ENCODE measurements at regions not wholly inside any gene's neighbourhood (a gene's known extent, or its start where the extent isn't known, plus 50 kb on each side); places are given as distances from the start of the nearest gene placed in this dataset. TPM values are rescaled to one million over a fixed set of nuclear protein-coding genes. Genes with fewer than 3 reads are reported as not detected.
"Not testable (repeated sequence)": the region's sequence is repeated elsewhere in the genome, so short reads cannot be mapped to it uniquely, and the experiment has no call there.

DNA sequence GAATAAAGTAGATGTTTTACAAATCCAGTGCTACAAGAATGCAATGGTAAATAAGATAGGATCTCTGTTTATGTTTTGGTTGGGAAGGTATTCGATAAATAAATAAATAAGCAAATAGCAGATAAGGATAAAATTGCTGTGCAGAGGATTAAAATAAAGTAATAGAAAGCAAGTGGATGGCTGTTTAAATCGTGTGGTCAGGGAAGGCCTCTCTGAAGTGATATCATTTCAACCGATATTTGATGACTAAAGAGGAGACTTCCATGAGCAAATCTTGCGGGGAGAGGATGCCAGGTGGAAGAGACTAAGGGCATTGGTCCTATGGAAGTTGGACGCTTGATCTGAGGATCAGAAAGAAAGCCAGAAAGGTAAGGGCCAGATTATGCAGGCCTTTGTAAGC is 92.0 kb upstream of the CCN2 start:
- no peak for DNase-seq

DNA sequence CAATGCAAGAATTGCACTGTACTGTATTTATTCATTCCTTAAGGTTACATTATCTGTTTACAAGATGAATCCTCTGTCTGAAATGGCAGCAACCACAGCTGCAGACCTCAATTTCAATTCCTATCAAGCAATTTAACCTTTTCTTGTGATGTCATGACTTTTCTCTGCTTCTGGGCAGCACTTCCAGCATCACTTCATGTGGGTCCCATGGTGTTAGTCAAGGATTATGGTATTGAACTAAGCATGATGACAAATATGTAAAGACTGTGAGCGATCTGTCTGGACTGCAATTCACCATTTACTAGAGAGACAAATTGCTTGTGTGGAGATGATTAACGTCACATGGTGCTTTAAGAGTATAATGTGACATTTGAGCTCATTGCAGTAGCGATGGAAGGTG is 90.5 kb upstream of the CCN2 start:
- no peak for DNase-seq

DNA sequence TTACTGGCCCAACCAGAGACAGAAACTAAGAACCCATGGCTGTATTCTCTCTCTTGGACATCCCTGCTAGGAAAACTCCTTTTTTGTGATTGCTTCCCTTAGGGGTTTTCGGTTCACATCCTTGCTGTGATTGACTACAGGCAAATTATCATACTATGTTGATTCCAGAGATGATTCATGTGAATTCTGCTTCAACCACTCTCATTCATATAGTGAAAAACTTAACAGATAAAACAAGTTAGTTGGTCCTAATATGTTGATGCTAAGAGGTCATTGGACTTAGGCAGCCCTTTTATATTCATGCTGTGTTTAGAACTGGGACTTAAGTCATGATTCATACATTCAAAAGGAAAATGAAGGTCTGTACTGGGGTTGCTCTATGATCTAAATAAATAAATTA is 76.9 kb upstream of the CCN2 start:
- DNase-seq = no peak

DNA sequence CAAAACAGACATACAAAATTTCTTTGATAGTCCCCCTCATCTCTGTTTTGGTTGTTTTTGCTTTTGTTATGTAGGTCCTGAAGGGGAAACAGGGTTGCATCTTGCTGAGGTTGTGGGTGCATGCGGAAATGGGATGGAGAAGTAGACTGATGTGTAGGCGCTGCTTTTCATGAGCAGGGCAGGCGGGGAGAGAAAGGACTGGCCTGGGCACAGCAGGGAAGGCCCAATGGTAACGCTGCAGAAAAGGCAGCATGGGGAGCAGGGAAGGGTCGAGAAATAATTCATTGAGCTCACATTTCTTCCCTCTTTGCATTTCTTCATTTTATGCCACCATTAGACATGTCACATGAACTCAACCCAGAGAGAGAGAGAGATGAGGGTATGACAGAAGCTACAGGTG is 74.3 kb upstream of the CCN2 start:
- DNase-seq = no peak

DNA sequence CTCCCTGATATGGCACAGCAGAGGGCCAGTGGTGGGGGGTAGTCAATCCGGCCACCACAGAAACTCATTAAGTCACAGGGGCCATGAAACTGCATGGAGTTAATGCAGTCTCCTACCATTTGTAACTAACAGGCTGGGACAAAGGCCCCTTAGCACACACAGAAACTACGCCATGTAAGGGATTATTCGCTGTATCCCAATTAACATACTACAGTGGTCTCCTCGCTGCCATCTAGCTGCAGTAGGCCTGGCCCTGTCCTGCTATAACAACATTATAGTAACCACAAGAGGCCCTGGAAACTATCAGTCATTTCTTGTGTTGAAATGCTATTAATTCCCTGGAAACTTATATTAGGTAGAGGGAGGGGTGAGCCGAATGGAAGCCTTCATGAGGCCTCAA is 72.3 kb upstream of the CCN2 start:
- DNase-seq = no peak

DNA sequence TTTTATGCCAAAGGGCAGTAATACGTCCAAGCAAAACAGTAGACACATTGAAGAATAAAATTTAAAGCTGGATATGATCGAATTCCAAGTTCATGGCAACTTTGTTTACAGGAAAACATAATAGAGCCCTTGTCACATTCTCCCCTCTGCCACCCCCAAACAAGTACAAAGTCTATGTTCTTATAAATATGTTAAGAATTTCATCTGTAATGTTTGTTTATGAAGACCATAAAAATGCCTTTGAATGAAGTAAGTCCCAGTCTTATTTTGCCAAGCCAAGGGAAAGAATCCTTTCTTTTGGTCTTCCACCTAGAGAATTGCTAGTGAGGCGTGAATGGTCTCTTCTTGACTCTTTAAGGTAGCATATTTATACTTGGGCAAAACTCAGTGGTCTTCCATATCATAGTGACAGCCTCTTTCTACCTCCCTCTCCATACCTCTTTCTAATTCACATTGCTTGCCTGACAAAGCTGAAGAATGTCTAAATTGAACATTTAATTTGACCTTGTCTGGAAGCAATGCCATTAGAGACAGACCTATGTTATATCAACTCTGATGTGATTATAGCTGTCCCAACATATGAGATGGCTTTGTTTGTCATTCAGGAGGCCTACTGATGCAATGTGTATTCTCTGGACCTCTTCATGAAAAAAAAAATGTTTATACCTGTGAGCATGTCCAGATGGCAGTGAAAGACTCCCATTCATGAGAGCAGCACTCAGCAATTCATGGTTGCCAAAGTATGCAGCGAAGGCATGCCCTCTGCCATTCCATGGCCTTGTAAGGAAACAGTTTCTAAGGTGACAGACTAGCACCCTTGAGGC is 70.6 kb upstream of the CCN2 start:
- no peak for DNase-seq

DNA sequence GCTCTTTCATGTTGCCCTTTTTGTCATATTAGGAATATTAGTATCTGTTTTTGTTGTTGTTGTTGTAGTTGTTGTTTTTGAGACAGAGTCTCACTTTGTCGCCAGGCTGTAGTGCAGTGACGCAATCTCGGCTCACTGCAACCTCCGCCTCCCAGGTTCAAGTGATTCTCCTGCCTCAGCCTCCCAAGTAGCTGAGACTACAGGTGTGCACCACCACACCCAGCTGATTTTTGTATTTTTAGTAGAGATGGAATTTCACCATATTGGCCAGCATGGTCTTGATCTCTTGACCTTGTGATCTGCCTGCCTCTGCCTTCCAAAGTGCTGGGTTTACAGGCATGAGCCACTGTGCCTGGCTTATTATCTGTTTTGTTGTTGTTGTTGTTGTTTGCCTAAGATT is 69.7 kb upstream of the CCN2 start:
- DNase-seq = not testable (repeated sequence)

DNA sequence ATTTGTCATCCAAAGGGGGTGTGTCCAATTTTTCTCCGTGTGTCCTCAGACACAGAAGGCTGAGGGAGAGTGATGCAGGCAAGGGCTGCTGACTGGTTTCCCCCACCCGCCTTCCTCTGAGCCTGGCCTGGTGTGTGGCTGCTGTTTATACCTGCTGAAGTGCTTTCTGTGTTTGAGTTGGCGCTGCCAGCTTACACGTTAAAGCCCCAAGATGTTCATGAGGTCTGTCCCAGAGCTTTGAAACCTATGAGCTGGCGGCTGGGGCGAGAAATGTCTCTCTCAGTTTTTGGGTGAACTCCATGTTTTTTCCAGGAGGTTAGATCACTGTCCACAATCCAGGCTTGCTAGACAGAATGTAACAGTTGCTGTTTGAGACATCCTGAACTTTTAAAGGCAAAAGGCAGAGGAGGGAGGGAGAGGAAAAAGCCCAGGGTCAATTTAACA is 69.0 kb upstream of the CCN2 start:
- DNase-seq = no peak

DNA sequence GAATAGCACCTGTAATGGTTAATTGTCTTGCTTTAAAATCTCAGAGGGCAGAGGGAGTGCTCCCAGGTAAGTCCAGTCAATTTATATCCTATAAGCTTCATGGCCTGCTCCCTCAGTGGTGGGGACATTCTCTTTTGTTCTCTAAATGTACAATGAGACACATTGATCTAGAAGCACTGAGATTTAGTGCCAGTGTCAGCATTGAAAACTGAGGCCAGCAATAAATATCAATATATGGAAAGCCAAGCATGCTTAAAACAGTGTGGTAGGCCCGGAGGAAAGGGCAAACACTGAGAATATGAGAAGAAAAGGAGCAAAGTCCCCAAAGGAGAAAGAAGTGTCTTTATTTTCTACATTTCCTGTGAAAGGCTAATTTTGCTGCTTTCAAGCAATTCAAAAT is 68.4 kb upstream of the CCN2 start:
- no peak for DNase-seq

DNA sequence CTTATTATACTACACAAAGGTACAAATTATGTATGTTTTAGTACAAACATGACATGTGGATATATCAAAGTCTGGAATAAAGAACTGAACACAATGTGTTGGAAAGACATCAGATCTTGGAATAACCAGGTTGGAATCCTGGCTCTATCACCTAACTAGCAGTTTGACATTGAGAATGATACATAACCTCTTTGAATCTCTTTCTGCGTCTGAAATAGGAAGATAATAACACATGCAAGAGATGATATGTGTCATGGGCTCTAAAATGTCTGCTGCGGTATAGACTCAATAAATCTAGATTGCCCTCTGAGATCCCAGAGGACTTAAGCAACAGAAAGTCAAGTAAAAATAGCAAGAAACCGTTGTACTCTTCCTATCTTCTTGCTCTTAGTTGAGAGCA is 66.8 kb upstream of the CCN2 start:
- no peak for DNase-seq

DNA sequence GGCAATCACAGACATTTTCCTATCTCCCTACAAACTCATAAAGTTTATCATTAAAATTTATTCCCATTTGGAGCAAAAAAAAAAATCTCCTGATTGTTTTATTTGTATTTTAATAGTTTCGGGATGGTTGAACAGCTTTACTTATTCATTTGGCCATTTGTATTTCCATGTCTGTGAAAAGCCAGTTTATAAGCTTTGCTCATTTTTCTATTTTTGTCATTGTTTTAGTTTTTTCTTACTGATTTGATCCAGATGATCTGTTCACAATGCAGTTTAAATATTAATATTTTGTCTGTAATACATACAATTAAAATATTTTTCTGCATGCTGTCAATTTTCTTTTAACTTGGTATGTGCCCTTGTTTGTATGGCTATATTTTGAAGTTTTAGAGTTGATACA is 65.2 kb upstream of the CCN2 start:
- DNase-seq = no peak

DNA sequence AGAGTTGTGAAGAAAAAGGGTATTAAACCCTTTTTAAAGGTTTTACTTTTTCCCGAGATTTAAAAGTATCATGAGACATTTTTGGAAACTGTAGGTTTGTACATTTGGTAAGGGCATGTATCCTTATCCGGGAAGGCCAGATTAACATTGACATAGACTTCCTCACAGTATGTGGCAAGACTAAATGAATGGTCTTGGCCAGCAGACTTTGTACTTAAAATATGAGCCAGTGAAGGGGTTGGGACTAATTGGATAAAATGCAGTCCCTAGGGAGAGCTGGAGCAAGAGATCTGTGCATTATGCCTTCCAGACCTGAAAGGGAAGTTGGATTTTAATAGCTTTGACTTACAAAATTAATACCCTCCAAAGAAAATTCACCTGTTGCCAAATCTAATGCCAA is 60.4 kb upstream of the CCN2 start:
- DNase-seq = no peak

DNA sequence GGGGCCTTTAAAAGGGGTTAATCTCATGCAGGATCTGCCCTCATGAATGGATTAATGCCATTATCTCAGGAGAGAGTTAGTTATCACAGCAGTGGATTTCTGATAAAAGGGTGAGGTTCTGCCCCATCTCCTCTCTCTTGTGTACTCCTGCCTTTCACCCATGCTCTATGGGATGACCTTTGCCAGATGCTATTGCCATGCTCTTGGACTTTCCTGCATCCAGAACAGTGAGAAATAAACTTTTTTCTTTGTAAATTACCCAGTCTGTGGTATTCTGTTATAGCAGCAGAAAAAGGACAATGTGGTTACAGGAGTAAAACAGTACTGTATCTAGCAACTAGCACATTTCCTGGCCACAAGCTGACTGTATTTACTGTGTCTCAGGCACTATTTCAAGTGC is 58.0 kb upstream of the CCN2 start:
- DNase-seq = no peak

DNA sequence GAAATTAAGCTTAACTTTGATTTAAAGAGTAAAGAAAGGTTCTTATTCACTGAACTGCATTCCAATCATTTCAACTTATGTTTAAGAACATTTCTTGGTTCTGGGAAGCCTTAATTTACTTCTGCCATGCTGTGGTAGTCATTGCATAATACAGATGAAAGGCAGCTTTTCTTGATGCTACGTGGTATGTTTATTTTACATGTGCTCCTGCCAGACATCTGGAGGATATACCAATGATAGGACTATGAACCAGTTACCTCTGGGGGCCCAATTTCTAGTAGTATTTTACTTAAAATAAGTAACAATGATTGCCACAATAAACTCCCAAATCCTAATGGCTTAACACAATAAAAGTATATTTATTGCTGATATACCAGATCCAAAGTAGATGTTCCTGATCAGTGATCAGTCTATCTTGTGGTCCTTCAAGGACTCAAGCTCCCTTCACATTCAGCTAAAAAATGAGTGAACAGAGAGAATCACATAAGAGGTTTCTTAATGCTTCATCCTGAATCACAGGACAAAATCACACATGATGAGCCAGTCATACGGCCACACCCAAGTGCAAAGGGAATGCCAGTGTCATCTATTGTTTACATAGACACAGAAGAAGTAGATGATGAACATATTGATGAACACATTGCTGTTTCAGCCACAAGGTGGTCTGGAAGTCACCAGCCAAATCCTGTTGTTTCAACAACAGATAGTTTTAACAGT is 56.5 kb upstream of the CCN2 start:
- no peak for DNase-seq

DNA sequence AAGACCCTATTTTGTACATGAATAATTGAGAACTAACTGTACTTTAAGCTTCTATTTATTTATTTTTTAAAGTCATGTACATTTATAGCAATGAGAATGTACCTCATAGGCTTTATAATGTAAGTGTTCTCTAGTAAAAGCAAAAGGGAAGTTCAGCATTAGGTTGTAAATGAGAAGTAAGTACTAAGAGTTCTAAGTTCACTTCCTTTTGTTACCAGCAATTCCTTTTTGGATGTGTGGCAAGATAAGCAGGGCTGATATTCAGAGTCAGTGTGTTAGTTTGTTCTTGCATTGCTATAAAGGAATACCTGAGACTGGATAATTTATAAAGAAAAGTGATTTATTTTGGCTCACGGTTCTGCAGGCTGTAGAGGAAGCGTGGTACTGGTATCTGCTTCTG is 54.0 kb upstream of the CCN2 start:
- DNase-seq = no peak

DNA sequence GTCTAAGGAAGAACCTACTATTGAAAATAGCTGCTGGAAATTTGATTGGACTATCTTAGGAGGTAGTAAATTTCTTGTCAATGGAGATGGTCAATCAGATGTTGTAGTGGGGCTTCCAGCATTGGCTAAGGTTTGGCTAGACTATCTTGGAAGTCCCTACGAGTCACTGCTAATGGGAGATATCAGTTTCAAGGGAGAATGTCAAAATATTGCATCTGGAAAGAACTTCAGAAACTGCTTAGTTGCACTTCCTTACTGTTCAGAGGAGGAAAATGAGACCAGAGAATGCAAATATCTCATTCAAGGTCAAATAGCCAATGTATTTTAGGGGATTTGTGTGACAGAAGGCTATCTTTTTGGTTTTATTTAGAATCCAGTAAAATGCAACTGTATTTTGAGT is 53.5 kb upstream of the CCN2 start:
- no peak for DNase-seq

DNA sequence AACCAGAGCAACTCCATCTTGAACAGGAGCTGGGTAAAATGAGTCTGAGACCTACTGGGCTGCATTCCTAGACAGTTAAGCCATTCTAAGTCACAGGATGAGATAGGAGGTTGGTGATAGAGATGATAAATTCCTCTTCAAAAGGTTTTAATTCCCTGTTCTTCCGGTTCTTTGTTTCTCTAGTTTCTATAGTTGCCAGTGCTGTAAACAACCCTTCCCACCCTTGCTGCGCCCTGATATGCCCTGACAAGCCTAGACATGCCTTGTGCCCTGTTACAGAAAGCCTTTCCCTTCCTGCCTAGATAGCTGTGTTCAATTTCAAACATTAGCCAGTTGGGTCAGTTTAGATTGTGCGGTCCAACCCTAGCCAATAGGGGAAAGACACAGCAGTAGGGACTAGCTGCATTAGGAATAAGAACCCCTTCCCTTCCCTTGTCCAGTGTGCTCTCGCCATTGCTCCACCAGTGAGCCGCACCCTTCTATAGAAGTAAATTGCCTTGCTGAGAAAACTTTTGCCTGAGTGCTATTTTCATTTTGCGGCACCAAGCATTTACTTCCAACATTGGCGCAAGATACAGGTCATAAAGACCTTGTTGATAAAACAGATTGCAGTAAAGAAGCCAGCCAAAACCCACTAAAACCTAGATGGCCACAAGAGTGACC is 52.5 kb upstream of the CCN2 start:
- no peak for DNase-seq

Small RNAs in the stretch of these regions (small RNA-seq; reads per million reads assigned to genes)
- not detected for gene MIR548AJ1

Data from occipital lobe (tissue), 2 donors.